ENCODE measurements at regions not wholly inside any gene's neighbourhood (a gene's known extent, or its start where the extent isn't known, plus 50 kb on each side); places are given as distances from the start of the nearest gene placed in this dataset.

DNA sequence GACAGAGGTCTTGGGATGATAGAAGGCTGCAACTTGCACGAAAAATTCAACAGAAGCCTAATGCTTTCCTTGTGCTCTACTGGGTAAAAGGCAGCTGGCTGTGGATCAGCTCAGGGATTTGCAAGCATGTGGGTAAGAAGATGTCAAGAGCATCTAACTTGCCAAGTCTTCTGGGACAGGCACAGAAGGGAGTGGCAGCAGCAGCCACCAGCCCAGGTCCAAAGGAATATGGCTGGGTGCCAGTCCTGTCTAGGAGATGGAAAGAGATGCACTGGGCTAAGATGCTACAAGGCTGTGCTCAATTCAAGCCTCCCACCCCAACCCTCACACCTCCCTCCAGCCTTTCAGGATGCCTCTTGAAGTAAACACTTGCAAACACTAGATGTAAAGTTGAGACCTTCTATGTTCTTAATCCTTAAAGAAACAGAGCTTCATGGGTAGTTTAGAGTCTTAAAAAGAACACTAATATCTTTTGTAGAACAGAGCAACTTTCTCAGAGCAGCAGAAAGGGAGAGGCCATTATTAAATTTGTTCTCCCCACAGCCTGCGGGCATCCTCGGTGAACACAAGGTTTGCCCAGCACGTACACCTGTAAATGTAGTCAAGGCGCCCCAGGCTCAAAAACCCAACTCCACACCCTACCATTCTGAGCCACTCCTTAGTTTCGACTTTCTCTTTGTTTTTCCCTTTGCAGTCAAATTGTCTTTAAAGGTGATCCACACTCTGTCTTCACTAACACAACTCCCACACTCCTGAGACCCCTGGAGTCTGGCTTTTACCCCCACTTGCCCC lies 64.6 kb upstream of the BCAR3 start:
- DNase-seq (ENCODE audit: low read depth in 3 of 3, low spot score in 2 of 3) = no peak

- DNase-seq (ENCODE audit: low read depth in 3 of 3, low spot score in 2 of 3) = no peak
These were observed 62.8 kb upstream of the BCAR3 start for GRCh38 chr1:93744299-93744988.

GRCh38 chr1:93743465-93743864 lies 61.8 kb upstream of the BCAR3 start:
- no peak for DNase-seq (ENCODE audit: low read depth in 3 of 3, low spot score in 2 of 3)

- DNase-seq (ENCODE audit: low read depth in 3 of 3, low spot score in 2 of 3) = no peak
These were observed 59.0 kb upstream of the BCAR3 start for GRCh38 chr1:93740601-93741031.

DNA sequence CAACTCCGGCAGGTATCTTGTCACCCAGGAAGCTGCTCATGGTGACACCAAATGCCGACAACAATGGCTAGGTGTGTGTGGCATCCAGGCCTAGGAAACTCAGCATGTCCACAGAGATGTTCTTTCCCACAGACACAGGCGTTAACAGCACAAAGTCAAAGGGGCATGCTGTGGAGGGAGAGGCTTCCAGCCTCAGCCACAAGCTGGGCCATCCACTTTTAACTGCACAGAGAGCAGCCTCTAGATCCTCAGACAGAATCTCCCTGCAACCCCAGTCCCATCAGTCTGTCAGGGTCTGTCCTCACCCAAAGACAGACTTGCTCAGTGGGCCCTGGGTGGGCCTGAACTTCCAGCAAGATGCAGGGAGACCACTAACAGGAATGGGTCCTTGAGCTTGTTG lies 58.5 kb upstream of the BCAR3 start:
- DNase-seq (ENCODE audit: low read depth in 3 of 3, low spot score in 2 of 3) = no peak

GRCh38 chr1:93739472-93739871 lies 57.8 kb upstream of the BCAR3 start:
- no peak for DNase-seq (ENCODE audit: low read depth in 3 of 3, low spot score in 2 of 3)

DNA sequence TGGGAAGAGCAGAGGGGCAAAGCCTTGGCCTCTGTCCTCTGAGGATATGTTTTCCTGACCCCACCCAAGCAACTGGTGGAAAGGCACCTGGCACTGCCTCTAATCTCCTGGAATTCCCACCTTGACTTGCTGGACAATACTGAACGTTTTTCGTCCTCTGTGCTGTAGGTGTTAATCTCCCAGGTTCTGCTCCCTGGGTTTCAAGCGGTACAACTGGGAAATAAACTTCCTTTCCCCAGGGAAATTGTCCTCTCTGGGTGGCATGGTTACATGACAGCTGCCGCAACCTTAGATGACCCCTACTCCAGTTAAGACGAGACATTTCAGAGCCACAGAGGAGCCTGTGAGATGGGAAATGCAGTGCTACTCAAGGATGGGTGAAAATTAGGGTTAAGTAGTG lies 57.3 kb upstream of the BCAR3 start:
- no peak for DNase-seq (ENCODE audit: low read depth in 3 of 3, low spot score in 2 of 3)

- DNase-seq (ENCODE audit: low read depth in 3 of 3, low spot score in 2 of 3) = no peak
These were observed 56.5 kb upstream of the BCAR3 start for GRCh38 chr1:93738075-93738622.

DNA sequence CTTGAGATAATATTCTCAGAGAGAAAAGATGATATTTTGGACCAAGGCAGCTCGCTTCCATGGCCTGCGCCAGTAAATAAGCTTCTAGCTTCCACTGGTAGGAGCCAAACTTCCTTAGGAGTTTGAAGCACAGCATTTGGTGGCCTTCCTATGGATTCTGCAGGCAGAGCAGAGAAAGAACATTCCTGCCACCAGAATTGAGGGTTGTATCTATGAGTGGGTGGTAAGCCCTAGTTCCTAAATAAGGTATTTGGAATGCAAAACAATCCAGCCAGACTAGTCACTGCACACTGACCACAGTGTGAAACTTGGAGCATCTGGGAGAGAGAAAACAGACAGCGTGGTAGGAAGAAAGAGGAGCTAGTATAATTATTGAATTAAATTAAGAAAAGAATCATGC lies 54.1 kb upstream of the BCAR3 start:
- DNase-seq (ENCODE audit: low read depth in 3 of 3, low spot score in 2 of 3) = no peak

DNA sequence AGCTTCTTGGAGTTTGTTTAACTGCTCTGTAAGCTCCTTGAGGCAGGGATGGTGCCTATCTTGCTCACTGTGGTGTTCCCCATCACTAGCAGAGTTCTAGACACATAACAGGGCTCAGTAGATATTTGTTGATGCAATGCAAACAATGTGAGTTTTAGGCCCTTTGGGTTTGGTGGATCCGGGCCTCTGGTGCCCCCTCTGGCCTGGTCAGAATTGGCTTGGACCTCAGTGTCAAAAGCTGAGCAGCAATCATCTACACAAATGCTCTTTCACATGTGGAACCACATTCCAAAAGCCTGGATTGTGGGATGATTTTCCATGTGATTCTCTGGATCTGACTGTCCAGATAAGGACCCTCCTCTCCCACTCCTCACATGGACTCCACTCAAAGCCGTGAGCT lies 53.4 kb upstream of the BCAR3 start:
- no peak for DNase-seq (ENCODE audit: low read depth in 3 of 3, low spot score in 2 of 3)

GRCh38 chr1:93733340-93733739 lies 51.7 kb upstream of the BCAR3 start:
- DNase-seq (ENCODE audit: low read depth in 3 of 3, low spot score in 2 of 3) = no peak

- DNase-seq (ENCODE audit: low read depth in 3 of 3, low spot score in 2 of 3) = no peak
These were observed 50.9 kb upstream of the BCAR3 start for GRCh38 chr1:93732514-93732913.
